PC-9 (cell line): ENCODE measurements at regions not wholly inside any gene's neighbourhood (a gene's known extent, or its start where the extent isn't known, plus 50 kb on each side); places are given as distances from the start of the nearest gene placed in this dataset.

Experiments used
- BruUV-seq: library from RNA; stranded (reverse); fragments of 400-500 nt; replicated peaks from 2 replicates; lab custom pipeline; 2021; lab: Mats Ljungman, UMichigan
- CTCF ChIA-PET: fragments of 300-600 bp; sonication (Branson Sonifier 250); formaldehyde crosslinking; loops from one replicate; lab custom pipeline; 2022; ENCODE audit warnings: antibody characterized with exemption; lab: Charles Lee
- POLR2A ChIA-PET: fragments of 300-600 bp; sonication (Branson Sonifier 250); formaldehyde crosslinking; loops from one replicate; lab custom pipeline; 2022; ENCODE audit warnings: antibody characterized with exemption; ENCODE audit not compliant: unreplicated experiment; lab: Charles Lee
- DNase-seq, 2 experiments: peaks; one replicate each; pipeline versions ENCODE4 v3.0.0 to v3.0.0-alpha.2; 2015 to 2022; ENCODE audit warnings: mixed read lengths in 1 of 2
- H2AFZ ChIP-seq: fragments of 200-600 bp; sonication (generic); 2 replicates; pipeline ENCODE4 v1.8.1; 2017; ENCODE audit warnings: antibody characterized with exemption
- H3F3A ChIP-seq: fragments of 200-600 bp; sonication (generic); 2 replicates; pipeline ENCODE4 v1.8.1; 2017; ENCODE audit warnings: antibody characterized with exemption, mild to moderate bottlenecking, low read depth; ENCODE audit not compliant: insufficient read depth
- H3K27ac ChIP-seq: fragments of 200-600 bp; sonication (generic); 2 replicates; pipeline ENCODE4 v1.6.1; 2016; ENCODE audit warnings: mixed run types
- H3K27me3 ChIP-seq: fragments of 200-600 bp; sonication (generic); 2 replicates; pipeline ENCODE4 v1.6.1; 2016; ENCODE audit warnings: low read depth, mixed run types; ENCODE audit not compliant: insufficient read depth
- H3K36me3 ChIP-seq: fragments of 200-600 bp; sonication (generic); 2 replicates; pipeline ENCODE4 v1.6.1; 2016; ENCODE audit warnings: low read depth, mixed run types
- H3K4me1 ChIP-seq: fragments of 200-600 bp; sonication (generic); replicated peaks from 2 replicates; pipeline ENCODE4 v1.6.1; 2016; ENCODE audit warnings: mixed run types; ENCODE audit not compliant: insufficient read depth
- H3K4me2 ChIP-seq: fragments of 200-600 bp; sonication (generic); 2 replicates; pipeline ENCODE4 v1.6.1; 2017; ENCODE audit warnings: mixed run types
- H3K4me3 ChIP-seq: fragments of 200-600 bp; sonication (generic); 2 replicates; pipeline ENCODE4 v1.6.1; 2016; ENCODE audit warnings: mixed run types
- H3K79me2 ChIP-seq: fragments of 200-600 bp; sonication (generic); 2 replicates; pipeline ENCODE4 v1.6.1; 2017; ENCODE audit warnings: low read depth, mixed run types
- H3K9me2 ChIP-seq: fragments of 200-600 bp; sonication (generic); 2 replicates; pipeline ENCODE4 v1.8.1; 2017; ENCODE audit warnings: mild to moderate bottlenecking; ENCODE audit not compliant: insufficient read depth
- H3K9me3 ChIP-seq: fragments of 200-600 bp; sonication (generic); 2 replicates; pipeline ENCODE4 v1.8.1; 2016; ENCODE audit warnings: low read depth; ENCODE audit not compliant: insufficient read depth
- H4K20me1 ChIP-seq: fragments of 200-600 bp; sonication (generic); 2 replicates; pipeline ENCODE4 v1.8.1; 2017; ENCODE audit not compliant: insufficient read depth
- EZH2 ChIP-seq: fragments of 200-600 bp; sonication (generic); IDR thresholded peaks from 2 replicates; pipeline ENCODE4 v1.8.0; 2017; ENCODE audit warnings: antibody characterized with exemption, low read depth
- intact Hi-C: fragments of 100-400 bp; cut with micrococcal nuclease; formaldehyde crosslinking; loops from one replicate; pipeline ENCODE4 v1.10.0; 2022; ENCODE audit not compliant: unreplicated experiment
- TF ChIP-seq, protein P1 (sequence below): fragments of 200-600 bp; sonication (generic); conservative IDR thresholded peaks from 2 replicates; pipeline ENCODE4 v1.6.1; 2017; ENCODE audit warnings: mixed run types, antibody characterized with exemption, mild to moderate bottlenecking, moderate library complexity

DNA sequence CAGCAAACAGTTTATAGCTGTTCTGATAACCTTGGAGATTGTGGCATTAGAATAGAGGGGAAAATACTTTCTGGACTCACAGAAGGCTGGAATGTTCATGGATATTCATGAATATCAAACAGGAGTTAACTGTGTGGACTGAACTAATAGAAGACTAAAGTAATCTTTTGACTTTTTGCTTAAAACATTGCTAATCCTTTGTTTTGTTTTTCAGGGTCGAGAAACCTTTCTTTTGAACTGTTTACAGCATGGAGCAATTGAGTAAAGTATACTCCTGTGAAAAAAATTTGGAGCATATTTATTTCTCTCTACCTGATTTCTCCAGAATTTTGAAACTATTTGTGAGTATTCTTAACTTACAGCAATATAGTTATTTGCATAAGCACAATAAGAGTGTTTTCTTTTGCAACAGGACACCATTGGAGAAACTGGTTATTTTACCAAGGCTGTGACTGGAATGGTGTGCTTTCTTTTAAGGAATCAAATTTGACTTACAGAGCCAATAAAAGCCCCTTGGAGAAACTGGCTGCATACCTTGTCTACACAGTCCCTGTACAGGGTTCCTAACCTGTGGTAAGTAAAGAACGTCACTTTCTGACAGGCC is 821.6 kb downstream of the TBC1D22A start:
- Histone ChIP-seq H3K27ac (no peak overlapping the region), H3K9me2 (no peaks in the 10 kb centered on the region), H3K27me3 (peaks cover 46% of the 10 kb centered on the region), H3K36me3 (no peaks in the 10 kb centered on the region), H3K4me1 (no peaks in the 10 kb centered on the region), H2AFZ (no peak overlapping the region), H3K9me3 (peaks cover 5% of the 10 kb centered on the region; the same call in 1 of the 2 replicates), H3K4me3 (no peak overlapping the region), H3F3A (no peaks in the 10 kb centered on the region), H3K79me2 (no peaks in the 10 kb centered on the region), H4K20me1 (no peaks in the 10 kb centered on the region), H3K4me2 (no peak overlapping the region)
- BruUV-seq = no TSS peak
- CTCF ChIA-PET = no interaction called here
- POLR2A ChIA-PET = no interaction called here
- DNase-seq = no peak
- intact Hi-C loops = no loop called here
- TF ChIP-seq EZH2 = no peak
- TF ChIP-seq, protein P1, sequence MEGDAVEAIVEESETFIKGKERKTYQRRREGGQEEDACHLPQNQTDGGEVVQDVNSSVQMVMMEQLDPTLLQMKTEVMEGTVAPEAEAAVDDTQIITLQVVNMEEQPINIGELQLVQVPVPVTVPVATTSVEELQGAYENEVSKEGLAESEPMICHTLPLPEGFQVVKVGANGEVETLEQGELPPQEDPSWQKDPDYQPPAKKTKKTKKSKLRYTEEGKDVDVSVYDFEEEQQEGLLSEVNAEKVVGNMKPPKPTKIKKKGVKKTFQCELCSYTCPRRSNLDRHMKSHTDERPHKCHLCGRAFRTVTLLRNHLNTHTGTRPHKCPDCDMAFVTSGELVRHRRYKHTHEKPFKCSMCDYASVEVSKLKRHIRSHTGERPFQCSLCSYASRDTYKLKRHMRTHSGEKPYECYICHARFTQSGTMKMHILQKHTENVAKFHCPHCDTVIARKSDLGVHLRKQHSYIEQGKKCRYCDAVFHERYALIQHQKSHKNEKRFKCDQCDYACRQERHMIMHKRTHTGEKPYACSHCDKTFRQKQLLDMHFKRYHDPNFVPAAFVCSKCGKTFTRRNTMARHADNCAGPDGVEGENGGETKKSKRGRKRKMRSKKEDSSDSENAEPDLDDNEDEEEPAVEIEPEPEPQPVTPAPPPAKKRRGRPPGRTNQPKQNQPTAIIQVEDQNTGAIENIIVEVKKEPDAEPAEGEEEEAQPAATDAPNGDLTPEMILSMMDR = no peak

DNA sequence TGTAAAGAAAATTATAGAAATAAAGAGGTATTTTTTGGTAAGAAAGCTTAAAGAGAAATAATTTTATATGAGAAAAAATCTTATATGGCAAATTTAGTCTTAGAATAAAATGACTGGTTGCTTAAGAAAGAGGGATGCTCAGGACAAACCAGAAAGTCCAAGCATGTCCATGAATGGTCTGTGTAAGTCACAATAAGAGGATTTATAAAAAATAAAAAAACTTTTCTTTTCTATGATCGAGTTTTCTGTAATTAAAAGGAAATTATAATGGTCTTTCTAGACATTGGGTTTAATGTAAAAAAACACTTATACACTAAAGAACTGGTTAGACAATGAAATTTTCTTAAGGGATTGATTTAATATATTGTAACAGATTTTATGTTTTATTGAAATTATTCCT is 819.6 kb downstream of the TBC1D22A start:
- peaks cover 5% of the 10 kb centered on the region; the same call in 1 of the 2 replicates for H3K9me3 ChIP-seq
- no peaks in the 10 kb centered on the region for H3K9me2 ChIP-seq
- H3F3A ChIP-seq = no peaks in the 10 kb centered on the region
- no peak overlapping the region for H3K4me2 ChIP-seq
- H3K27ac ChIP-seq = no peak overlapping the region
- DNase-seq = no peak
- no peaks in the 10 kb centered on the region for H3K36me3 ChIP-seq
- intact Hi-C loops = no loop called here
- no peak overlapping the region for H3K4me3 ChIP-seq
- peaks cover 47% of the 10 kb centered on the region for H3K27me3 ChIP-seq
- H3K4me1 ChIP-seq = no peaks in the 10 kb centered on the region
- no peaks in the 10 kb centered on the region for H3K79me2 ChIP-seq
- TF ChIP-seq EZH2 = no peak
- TF ChIP-seq, protein P1 = no peak
- POLR2A ChIA-PET = no interaction called here
- no TSS peak for BruUV-seq
- CTCF ChIA-PET = no interaction called here
- no peak overlapping the region for H2AFZ ChIP-seq
- no peaks in the 10 kb centered on the region for H4K20me1 ChIP-seq

DNA sequence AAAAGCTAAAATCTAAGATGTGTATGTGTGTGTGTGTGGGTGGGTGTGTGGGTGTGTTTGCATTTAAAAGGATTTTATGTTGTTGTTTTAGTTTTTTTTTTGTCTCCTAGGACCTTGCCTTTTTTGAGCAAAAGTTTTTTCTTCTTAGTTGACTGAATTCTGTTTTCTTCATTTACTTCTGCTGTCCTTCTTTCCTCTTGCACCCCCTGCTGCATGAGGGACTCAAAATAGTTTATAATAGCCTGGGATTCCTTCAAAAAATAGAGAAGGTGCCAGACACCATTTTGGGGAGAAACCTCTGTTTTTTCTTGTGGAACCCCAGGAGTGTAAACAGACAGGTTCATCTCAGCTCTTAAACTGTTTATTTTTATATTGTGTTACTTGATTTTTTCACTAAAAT is 817.7 kb downstream of the TBC1D22A start:
- Histone ChIP-seq H3K79me2 (no peaks in the 10 kb centered on the region), H3K9me3 (peaks cover 5% of the 10 kb centered on the region; the same call in 1 of the 2 replicates), H3K36me3 (no peaks in the 10 kb centered on the region), H3K4me3 (no peak overlapping the region), H3K4me2 (no peak overlapping the region), H2AFZ (no peak overlapping the region), H3K27ac (no peak overlapping the region), H3F3A (no peaks in the 10 kb centered on the region), H3K27me3 (peaks cover 60% of the 10 kb centered on the region), H3K9me2 (no peaks in the 10 kb centered on the region), H3K4me1 (no peaks in the 10 kb centered on the region), H4K20me1 (no peaks in the 10 kb centered on the region)
- intact Hi-C loops = no loop called here
- DNase-seq = no peak
- POLR2A ChIA-PET = no interaction called here
- TF ChIP-seq EZH2 = no peak
- TF ChIP-seq, protein P1 = no peak
- BruUV-seq = no TSS peak
- CTCF ChIA-PET = no interaction called here
